T-cell (primary cell): ENCODE measurements at regions not wholly inside any gene's neighbourhood (a gene's known extent, or its start where the extent isn't known, plus 50 kb on each side); places are given as distances from the start of the nearest gene placed in this dataset.

ENCODE experiments used
- ATAC-seq, 4 experiments: fragments of 200-7000 bp in 3 of 4; fragments of 150-1000 bp in 1 of 4; cut with Tn5 transposase; replicated peaks in 1 of 4; 1 replicate in 3 of 4; 2 replicates in 1 of 4; pipeline ENCODE4 v1.10.0; 2021; ENCODE audit warnings: moderate library complexity in 3 of 4, mild to moderate bottlenecking in 2 of 4, moderate number of reproducible peaks in 1 of 4
- CTCF ChIA-PET, 2 donors: fragments of 300-600 bp; sonication (Branson Sonifier 250); formaldehyde crosslinking; loops; one replicate each; lab custom pipeline; 2022; ENCODE audit warnings: antibody characterized with exemption in 2 of 2; lab: Charles Lee
- POLR2A ChIA-PET, 2 donors: fragments of 300-600 bp; sonication (Branson Sonifier 250); formaldehyde crosslinking; loops; one replicate each; lab custom pipeline; 2022; ENCODE audit warnings: antibody characterized with exemption in 2 of 2; lab: Charles Lee
- DNase-seq, 35 experiments: peaks; one replicate each; pipeline versions ENCODE4 v3.0.0 to v3.0.0-alpha.2; 2013 to 2023
- H3K27ac ChIP-seq: one replicate; pipeline ENCODE4 v1.5.1; 2013; ENCODE audit warnings: low read length
- H3K27me3 ChIP-seq, 2 experiments: replicated peaks in 1 of 2; 1 replicate in 1 of 2; 2 replicates in 1 of 2; pipeline versions ENCODE4 v1.6.1 to v1.7.0; 2013; ENCODE audit warnings: low read length in 1 of 2, mixed read lengths in 1 of 2; ENCODE audit not compliant: control insufficient read depth in 2 of 2, insufficient read depth in 2 of 2; ENCODE audit errors: extremely low read depth in 1 of 2
- H3K36me3 ChIP-seq, 2 donors: 1 replicate in 1 of 2; 2 replicates in 1 of 2; pipeline versions ENCODE4 v1.6.1 to v1.7.0; 2013; ENCODE audit warnings: low read length in 1 of 2; ENCODE audit not compliant: control insufficient read depth in 2 of 2, insufficient read depth in 1 of 2; ENCODE audit errors: extremely low read depth in 1 of 2
- H3K4me1 ChIP-seq, 2 experiments: 1 replicate in 1 of 2; 2 replicates in 1 of 2; pipeline versions ENCODE4 v1.6.1 to v1.7.0; 2013; ENCODE audit warnings: low read length in 2 of 2, mixed read lengths in 1 of 2; ENCODE audit not compliant: insufficient read depth in 2 of 2, control insufficient read depth in 1 of 2; ENCODE audit errors: extremely low read depth in 1 of 2
- H3K4me3 ChIP-seq, 2 donors: 1 replicate in 1 of 2; 2 replicates in 1 of 2; pipeline versions ENCODE4 v1.5.1 to v1.7.0; 2013; ENCODE audit warnings: mild to moderate bottlenecking in 2 of 2, low read length in 1 of 2, moderate library complexity in 1 of 2; ENCODE audit not compliant: control insufficient read depth in 1 of 2; ENCODE audit errors: extremely low read depth in 1 of 2
- H3K9me3 ChIP-seq: 2 replicates; pipeline ENCODE4 v1.7.0; 2013
- H3K27ac Mint-ChIP-seq, 2 donors: one replicate each; pipeline ENCODE4 v1.8.0; 2020 to 2021; ENCODE audit warnings: mild to moderate bottlenecking in 2 of 2, mixed read lengths in 2 of 2
- H3K27me3 Mint-ChIP-seq, 2 donors: one replicate each; pipeline ENCODE4 v1.8.0; 2021 to 2022; ENCODE audit warnings: mixed read lengths in 2 of 2
- H3K36me3 Mint-ChIP-seq: one replicate; pipeline ENCODE4 v1.8.0; 2021; ENCODE audit warnings: mixed read lengths
- H3K4me1 Mint-ChIP-seq, 3 donors: one replicate each; pipeline ENCODE4 v1.8.0; 2020 to 2022; ENCODE audit warnings: mixed read lengths in 3 of 3, mild to moderate bottlenecking in 1 of 3
- H3K4me3 Mint-ChIP-seq, 3 donors: one replicate each; pipeline ENCODE4 v1.8.0; 2020 to 2022; ENCODE audit warnings: mild to moderate bottlenecking in 3 of 3, mixed read lengths in 3 of 3, moderate library complexity in 3 of 3
- H3K9me3 Mint-ChIP-seq, 3 donors: one replicate each; pipeline ENCODE4 v1.8.0; 2020 to 2022; ENCODE audit warnings: mixed read lengths in 3 of 3
- WGBS: methylation state at CpG from one replicate; pipeline ENCODE4 v1.1.5; 2013; ENCODE audit warnings: missing lambda C conversion rate; ENCODE audit not compliant: insufficient coverage; 5-methylcytosine and 5-hydroxymethylcytosine counted together

DNA sequence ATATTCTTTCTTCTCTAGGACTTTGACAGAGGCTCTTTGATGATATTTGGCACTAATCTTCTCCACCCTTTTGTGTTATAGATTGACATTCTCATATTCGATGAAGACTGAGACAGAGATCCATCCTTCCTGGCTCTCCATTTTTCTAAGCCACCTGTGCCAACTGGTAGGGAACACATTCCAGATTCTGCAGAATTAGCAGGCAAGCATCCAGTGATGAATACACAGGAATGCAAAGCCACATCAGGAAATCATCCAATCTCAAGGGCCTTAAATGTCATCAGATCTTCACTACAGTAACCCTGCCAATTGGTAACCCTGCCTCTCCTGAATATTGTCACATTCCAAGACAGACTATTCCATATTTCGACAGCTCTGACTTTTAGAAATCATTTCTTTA, 718.4 kb upstream of the API5 start:
- Histone ChIP-seq H3K36me3 (no peaks in the 10 kb centered on the region), H3K4me3 (no peak overlapping the region), H3K4me1 (no peaks in the 10 kb centered on the region), H3K9me3 (no peaks in the 10 kb centered on the region), H3K27ac (no peak overlapping the region), H3K27me3 (no peaks in the 10 kb centered on the region)
- Mint-ChIP-seq H3K27ac (no peak overlapping the region), H3K27me3 (no peaks in the 10 kb centered on the region), H3K36me3 (no peaks in the 10 kb centered on the region), H3K4me1 (no peaks in the 10 kb centered on the region), H3K9me3 (peaks cover 6 to 14% (median 7%) of the 10 kb centered on the region in 3 donors), H3K4me3 (no peak overlapping the region)
- CTCF ChIA-PET = no interaction called here
- WGBS = 45% methylated on average over 1 of the region's 2 CpGs
- DNase-seq (no peak), ATAC-seq (no peak)
- POLR2A ChIA-PET = no interaction called here

DNA sequence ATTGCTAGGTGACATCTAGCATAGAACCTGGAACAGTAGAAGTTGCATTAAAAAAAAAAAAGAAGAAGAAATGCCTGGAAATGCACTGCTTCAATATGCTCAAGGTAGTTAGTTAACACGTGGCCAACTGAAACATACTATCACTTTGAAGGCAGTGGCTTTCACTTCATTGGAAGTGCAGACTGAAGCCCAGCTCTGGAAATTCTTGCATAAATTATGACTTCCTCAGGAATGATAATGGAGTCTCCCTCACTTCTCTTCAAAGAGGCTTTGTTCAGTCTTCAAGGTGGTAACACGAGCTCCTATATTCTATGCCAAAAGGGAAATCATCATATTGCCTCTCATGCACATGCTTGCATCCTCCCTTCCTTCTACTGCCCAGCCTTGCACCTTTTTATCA, 715.9 kb upstream of the API5 start:
- DNase-seq (no peak), ATAC-seq (no peak)
- Mint-ChIP-seq H3K9me3 (peaks cover 4 to 8% (median 8%) of the 10 kb centered on the region in 3 donors), H3K27ac (no peak overlapping the region), H3K36me3 (no peaks in the 10 kb centered on the region), H3K4me1 (no peaks in the 10 kb centered on the region), H3K4me3 (no peak overlapping the region), H3K27me3 (no peaks in the 10 kb centered on the region)
- H3K4me1 ChIP-seq = no peaks in the 10 kb centered on the region
- H3K36me3 ChIP-seq = no peaks in the 10 kb centered on the region
- 58% methylated on average over 2 of the region's 2 CpGs for WGBS
- no peaks in the 10 kb centered on the region for H3K9me3 ChIP-seq
- no peak overlapping the region for H3K27ac ChIP-seq
- H3K4me3 ChIP-seq = no peak overlapping the region
- no peaks in the 10 kb centered on the region for H3K27me3 ChIP-seq
- ChIA-PET CTCF (no interaction called here), POLR2A (no interaction called here)

DNA sequence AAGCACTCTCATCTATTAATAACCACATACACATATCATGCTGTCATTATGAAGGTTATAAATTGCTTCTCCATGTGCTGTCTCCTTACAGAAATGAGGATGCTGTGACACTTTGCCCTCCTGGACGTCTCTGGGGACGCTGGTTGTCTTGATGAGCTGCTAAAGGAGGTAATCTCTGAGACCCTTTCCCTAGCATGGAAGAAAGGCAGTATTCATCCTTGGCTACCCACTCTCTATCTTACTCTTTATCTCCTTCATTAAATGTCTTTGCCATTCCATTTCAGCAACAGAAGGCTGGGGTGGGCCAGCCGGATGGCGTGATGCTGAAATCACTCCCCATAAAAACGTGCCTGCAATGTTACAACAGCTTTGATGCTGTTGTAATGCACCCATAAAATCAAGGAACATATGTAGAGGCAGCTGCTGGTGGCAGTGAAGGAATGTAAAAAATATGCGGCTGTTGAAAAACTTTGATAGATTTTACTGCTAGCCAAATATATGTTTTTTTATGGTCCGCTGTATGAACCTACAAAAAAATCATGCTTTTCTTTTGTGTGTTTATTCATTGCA, 715.1 kb upstream of the API5 start:
- no peaks in the 10 kb centered on the region for H3K27me3 ChIP-seq
- CTCF ChIA-PET = no interaction called here
- Mint-ChIP-seq H3K27me3 (no peaks in the 10 kb centered on the region), H3K4me3 (no peak overlapping the region), H3K27ac (no peak overlapping the region), H3K9me3 (peaks cover 8 to 10% (median 8%) of the 10 kb centered on the region in 3 donors), H3K4me1 (no peaks in the 10 kb centered on the region), H3K36me3 (no peaks in the 10 kb centered on the region)
- no peaks in the 10 kb centered on the region for H3K9me3 ChIP-seq
- no peaks in the 10 kb centered on the region for H3K4me1 ChIP-seq
- POLR2A ChIA-PET = no interaction called here
- no peak for DNase-seq
- no peak overlapping the region for H3K4me3 ChIP-seq
- ATAC-seq = no peak
- no CpG with 5 or more reads among the region's 7 CpGs for WGBS
- H3K36me3 ChIP-seq = no peaks in the 10 kb centered on the region
- H3K27ac ChIP-seq = no peak overlapping the region

DNA sequence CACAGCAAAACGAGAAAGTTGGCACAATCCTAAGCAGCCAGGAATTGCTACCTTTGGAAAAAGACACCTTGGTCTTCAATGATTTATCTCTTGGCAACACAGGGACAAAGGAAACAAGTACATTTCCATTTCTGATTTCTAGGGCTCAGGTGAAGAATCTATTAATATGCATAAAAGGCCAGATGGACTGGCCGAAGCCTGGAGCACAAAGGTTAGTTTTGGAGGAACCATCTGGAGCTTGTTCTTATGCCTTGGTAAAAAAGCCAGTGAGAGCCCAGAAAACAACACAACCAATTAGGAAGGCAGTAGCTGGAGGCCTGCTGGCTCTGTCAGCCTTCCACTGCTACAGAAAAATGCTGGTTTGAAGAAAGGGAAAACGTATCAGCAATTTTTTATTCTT, 713.5 kb upstream of the API5 start:
- ATAC-seq (no peak), DNase-seq (no peak)
- Mint-ChIP-seq H3K27me3 (no peaks in the 10 kb centered on the region), H3K36me3 (no peaks in the 10 kb centered on the region), H3K9me3 (peaks cover 7 to 13% (median 8%) of the 10 kb centered on the region in 3 donors), H3K4me1 (no peaks in the 10 kb centered on the region), H3K27ac (no peak overlapping the region), H3K4me3 (no peak overlapping the region)
- Histone ChIP-seq H3K4me3 (no peak overlapping the region), H3K9me3 (no peaks in the 10 kb centered on the region), H3K27me3 (no peaks in the 10 kb centered on the region), H3K27ac (no peak overlapping the region), H3K4me1 (no peaks in the 10 kb centered on the region), H3K36me3 (no peaks in the 10 kb centered on the region)
- WGBS = 43% methylated on average over 1 of the region's 3 CpGs
- ChIA-PET POLR2A (no interaction called here), CTCF (no interaction called here)

DNA sequence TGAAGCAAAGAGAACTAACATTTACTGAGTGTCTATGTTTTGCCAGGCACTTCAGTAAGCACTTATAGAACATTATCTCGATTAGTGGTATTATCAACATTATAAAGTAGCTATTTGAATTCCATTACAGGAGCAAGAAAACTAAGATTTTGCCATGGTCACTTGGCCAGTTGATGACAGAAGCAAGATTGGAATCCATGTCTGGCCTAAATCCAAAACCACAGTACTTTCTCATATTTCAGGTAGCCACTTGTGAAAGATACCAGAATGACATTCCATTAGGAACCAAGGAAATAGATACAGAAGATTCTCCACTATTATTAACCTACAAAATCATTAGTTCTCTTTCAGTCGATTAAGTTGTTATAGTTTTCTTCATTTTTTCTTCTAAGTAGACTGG, 691.0 kb upstream of the API5 start:
- H3K36me3 Mint-ChIP-seq = no peaks in the 10 kb centered on the region
- CTCF ChIA-PET = no interaction called here

DNA sequence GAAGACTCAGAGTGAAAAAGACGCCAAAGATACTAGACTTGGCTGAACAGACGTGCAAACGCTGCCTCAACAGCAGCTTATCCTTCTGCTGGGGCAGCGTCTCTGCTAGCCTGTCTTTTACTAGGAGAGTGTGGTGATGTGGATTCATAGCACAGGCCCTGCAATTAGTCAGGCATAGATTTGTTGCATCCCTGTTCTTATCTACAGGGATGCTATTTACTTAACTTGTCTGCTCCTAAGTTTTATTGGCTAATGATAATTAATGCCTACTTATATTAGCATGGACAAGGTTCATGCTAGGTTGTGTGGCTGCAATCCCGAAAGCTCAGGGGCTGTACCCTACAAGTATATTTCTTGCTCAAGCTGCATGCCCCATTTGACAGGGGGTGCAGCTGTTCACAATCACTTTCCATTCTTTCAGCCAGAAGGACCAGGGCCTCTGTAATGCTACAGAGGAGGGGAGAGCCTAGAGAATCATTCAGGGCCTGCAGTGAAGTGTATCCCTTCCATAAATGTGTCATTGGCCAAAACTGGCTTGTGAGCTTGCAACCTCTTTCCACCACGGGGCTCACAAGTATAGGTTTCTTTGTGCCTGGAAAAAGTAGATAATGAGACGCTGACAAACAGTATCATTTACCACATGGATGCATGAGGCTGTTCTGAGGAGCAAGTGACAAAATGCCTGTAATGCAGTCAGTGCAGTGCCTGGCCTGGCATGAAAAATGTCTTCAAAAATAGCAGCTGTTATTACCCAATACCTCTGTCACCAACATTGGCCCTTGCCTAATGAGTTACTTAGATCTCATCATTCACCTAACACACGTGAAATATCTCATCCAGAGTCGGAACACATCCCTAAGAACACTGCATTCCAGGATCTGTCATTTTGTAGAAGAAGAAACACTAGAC, 685.8 kb upstream of the API5 start:
- POLR2A ChIA-PET = no interaction called here
- H3K9me3 Mint-ChIP-seq = peaks cover 0 to 12% (median 10%) of the 10 kb centered on the region in 3 donors
- no peaks in the 10 kb centered on the region for H3K9me3 ChIP-seq
- ATAC-seq = no peak
- 90% methylated on average over 4 of the region's 9 CpGs for WGBS
- H3K4me3 ChIP-seq = no peak overlapping the region
- no peaks in the 10 kb centered on the region for H3K27me3 ChIP-seq
- H3K4me3 Mint-ChIP-seq = no peak overlapping the region
- H3K4me1 Mint-ChIP-seq = no peaks in the 10 kb centered on the region
- no peak for DNase-seq
- no peaks in the 10 kb centered on the region for H3K27me3 Mint-ChIP-seq
- no peaks in the 10 kb centered on the region for H3K36me3 Mint-ChIP-seq
- no peak overlapping the region for H3K27ac Mint-ChIP-seq
- CTCF ChIA-PET = no interaction called here
- H3K27ac ChIP-seq = no peak overlapping the region
- no peaks in the 10 kb centered on the region for H3K4me1 ChIP-seq
- no peaks in the 10 kb centered on the region for H3K36me3 ChIP-seq

More for the DNA sequence above, 691.0 kb upstream of the API5 start:
- Histone ChIP-seq H3K4me3 (no peak overlapping the region), H3K4me1 (no peaks in the 10 kb centered on the region), H3K27ac (no peak overlapping the region), H3K27me3 (no peaks in the 10 kb centered on the region), H3K9me3 (no peaks in the 10 kb centered on the region), H3K36me3 (no peaks in the 10 kb centered on the region)
- Mint-ChIP-seq H3K9me3 (peaks cover 7 to 12% (median 11%) of the 10 kb centered on the region in 3 donors), H3K4me3 (no peak overlapping the region), H3K27ac (no peak overlapping the region), H3K27me3 (no peaks in the 10 kb centered on the region), H3K4me1 (no peaks in the 10 kb centered on the region)
- DNase-seq (no peak), ATAC-seq (no peak)
- POLR2A ChIA-PET = no interaction called here
- no CpG with 5 or more reads among the region's 2 CpGs for WGBS
